DND-41 (cell line): ENCODE measurements at regions not wholly inside any gene's neighbourhood (a gene's known extent, or its start where the extent isn't known, plus 50 kb on each side); places are given as distances from the start of the nearest gene placed in this dataset.

ENCODE experiments used
- CTCF ChIP-seq: IDR thresholded peaks from 2 replicates; pipeline ENCODE4 v1.5.1; 2012; ENCODE audit warnings: borderline replicate concordance, low read length, moderate library complexity, mild to moderate bottlenecking; ENCODE audit not compliant: poor library complexity, severe bottlenecking; ENCODE audit errors: extremely low read depth
- EZH2 ChIP-seq: IDR thresholded peaks from 3 replicates; pipeline ENCODE4 v1.6.1; 2012; ENCODE audit warnings: borderline replicate concordance, low read depth, mild to moderate bottlenecking, moderate library complexity, low read length, inconsistent platforms; ENCODE audit not compliant: severe bottlenecking

DNA sequence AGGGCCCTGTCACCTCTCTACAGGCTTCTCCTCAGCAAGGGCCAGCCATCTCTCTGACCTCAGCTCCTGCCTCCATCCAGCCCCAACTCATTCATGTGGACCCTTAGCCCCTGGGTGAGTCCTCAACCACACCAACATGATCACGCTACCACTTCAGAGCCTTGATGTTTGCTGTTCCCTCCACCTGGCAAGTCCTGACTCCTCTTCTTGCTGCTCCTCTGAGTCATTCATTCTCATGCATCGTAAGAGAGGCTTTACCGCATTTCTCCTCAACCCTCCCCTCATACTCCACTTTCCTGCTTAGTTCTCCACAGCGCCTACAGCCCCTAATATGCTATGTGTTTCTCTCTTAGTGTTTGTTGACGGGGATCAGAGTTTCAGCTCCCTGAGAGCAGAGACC is 99.9 kb downstream of the C17orf67 start:
- TF ChIP-seq CTCF: no peak
- TF ChIP-seq EZH2: no peak
